SK-N-SH (cell line): ENCODE measurements at regions not wholly inside any gene's neighbourhood (a gene's known extent, or its start where the extent isn't known, plus 50 kb on each side); places are given as distances from the start of the nearest gene placed in this dataset.

Experiments
- CTCF ChIA-PET: fragments of 300-600, 350-600 bp; formaldehyde crosslinking; extraction: SDS; loops from one replicate; lab custom pipeline; 2021; lab: Yijun Ruan, JAX
- POLR2A ChIA-PET: fragments of 350-600 bp; sonication (Branson Sonifier 250); formaldehyde crosslinking; extraction: SDS; loops from one replicate; lab custom pipeline; 2020; ENCODE audit warnings: antibody characterized with exemption, inconsistent platforms; lab: Yijun Ruan, JAX
- DNase-seq: peaks from one replicate; pipeline ENCODE4 v3.0.0; 2012
- H2AFZ ChIP-seq: fragments of 200-600 bp; sonication (generic); 2 replicates; pipeline ENCODE4 v1.8.1; 2016; ENCODE audit warnings: antibody characterized with exemption, mild to moderate bottlenecking, low read depth
- H3F3A ChIP-seq: fragments of 200-600 bp; sonication (generic); replicated peaks from 2 replicates; pipeline ENCODE3; 2016; ENCODE audit warnings: antibody characterized with exemption, mild to moderate bottlenecking; ENCODE audit not compliant: insufficient read depth
- H3K27ac ChIP-seq, 2 experiments: fragments of 200-500 bp in 1 of 2; fragments of 200-600 bp in 1 of 2; sonication (Bioruptor generic) in 1 of 2; sonication (generic), shearing (Covaris generic) in 1 of 2; 2 replicates each; pipeline versions ENCODE4 v1.5.1 to v1.6.1; 2014 to 2016; ENCODE audit warnings: low read depth in 2 of 2, inconsistent platforms in 1 of 2, low read length in 1 of 2, mild to moderate bottlenecking in 1 of 2, mixed read lengths in 1 of 2
- H3K27me3 ChIP-seq: fragments of 200-600 bp; sonication (generic), shearing (Covaris generic); 2 replicates; pipeline ENCODE4 v1.6.1; 2016; ENCODE audit warnings: mixed run types; ENCODE audit not compliant: insufficient read depth
- H3K36me3 ChIP-seq, 2 experiments: fragments of 200-500 bp in 1 of 2; fragments of 200-600 bp in 1 of 2; sonication (Bioruptor generic) in 1 of 2; sonication (generic) in 1 of 2; replicated peaks in 1 of 2; 2 replicates each; pipeline versions ENCODE3 to v1.5.1; 2014 to 2016; ENCODE audit warnings: low read length in 1 of 2, mild to moderate bottlenecking in 1 of 2; ENCODE audit not compliant: insufficient read depth in 2 of 2, control insufficient read depth in 1 of 2
- H3K4me1 ChIP-seq, 2 experiments: fragments of 200-500 bp in 1 of 2; fragments of 200-600 bp in 1 of 2; sonication (Bioruptor generic) in 1 of 2; sonication (generic), shearing (Covaris generic) in 1 of 2; 2 replicates each; pipeline versions ENCODE4 v1.5.1 to v1.6.1; 2014 to 2016; ENCODE audit warnings: low read depth in 1 of 2, low read length in 1 of 2, mixed run types in 1 of 2; ENCODE audit not compliant: insufficient read depth in 2 of 2, control insufficient read depth in 1 of 2
- H3K4me2 ChIP-seq: fragments of 200-600 bp; sonication (generic), shearing (Covaris generic); 2 replicates; pipeline ENCODE4 v1.6.1; 2017; ENCODE audit warnings: mixed run types
- H3K4me3 ChIP-seq, 2 experiments: fragments of 200-500 bp in 1 of 2; fragments of 200-600 bp in 1 of 2; sonication (Bioruptor generic) in 1 of 2; sonication (generic), shearing (Covaris generic) in 1 of 2; 2 replicates each; pipeline versions ENCODE4 v1.5.1 to v1.8.1; 2014 to 2016; ENCODE audit warnings: low read depth in 2 of 2, inconsistent platforms in 1 of 2, low read length in 1 of 2, mild to moderate bottlenecking in 1 of 2, mixed read lengths in 1 of 2, moderate library complexity in 1 of 2
- H3K79me2 ChIP-seq: fragments of 200-600 bp; sonication (generic); 2 replicates; pipeline ENCODE4 v1.8.1; 2017; ENCODE audit warnings: mild to moderate bottlenecking; ENCODE audit not compliant: insufficient read depth
- H3K9ac ChIP-seq: fragments of 200-600 bp; sonication (generic); 2 replicates; pipeline ENCODE4 v1.6.1; 2017; ENCODE audit warnings: mixed run types
- H3K9me2 ChIP-seq: fragments of 200-600 bp; sonication (generic); 2 replicates; pipeline ENCODE4 v1.6.1; 2017; ENCODE audit warnings: mixed run types
- H3K9me3 ChIP-seq: fragments of 200-600 bp; sonication (generic); 2 replicates; pipeline ENCODE4 v1.6.1; 2017; ENCODE audit warnings: mixed run types, mild to moderate bottlenecking, moderate library complexity
- H4K20me1 ChIP-seq: fragments of 200-600 bp; sonication (generic); 2 replicates; pipeline ENCODE4 v1.6.1; 2017; ENCODE audit warnings: mild to moderate bottlenecking, mixed run types; ENCODE audit not compliant: insufficient read depth
- CTCF ChIP-seq: fragments of 200-600 bp; sonication (generic); IDR thresholded peaks from 2 replicates; pipeline ENCODE4 v1.6.1; 2017; ENCODE audit warnings: antibody characterized with exemption, mild to moderate bottlenecking, moderate library complexity
- ELF1 ChIP-seq: IDR thresholded peaks from 2 replicates; pipeline ENCODE4 v1.4.0; 2012
- FOXM1 ChIP-seq: IDR thresholded peaks from 2 replicates; pipeline ENCODE4 v1.4.0; 2012; ENCODE audit warnings: low read depth, mild to moderate bottlenecking
- GATA2 ChIP-seq: sonication (generic); formaldehyde crosslinking; IDR thresholded peaks from 2 replicates; pipeline ENCODE4 v1.5.0; 2020; ENCODE audit warnings: mild to moderate bottlenecking, missing genetic modification reagents
- JUND ChIP-seq: IDR thresholded peaks from 2 replicates; pipeline ENCODE4 v1.4.0; 2012
- POLR2AphosphoS5 ChIP-seq: IDR thresholded peaks from 2 replicates; pipeline ENCODE4 v1.6.1; 2012; ENCODE audit warnings: low read depth, low read length
- RAD21 ChIP-seq: IDR thresholded peaks from 2 replicates; pipeline ENCODE4 v1.6.1; 2012; ENCODE audit warnings: mild to moderate bottlenecking, low read length
- REST ChIP-seq: IDR thresholded peaks from 2 replicates; pipeline ENCODE4 v1.6.1; 2012; ENCODE audit warnings: mild to moderate bottlenecking, low read depth, low read length, moderate library complexity
- RXRA ChIP-seq: IDR thresholded peaks from 2 replicates; pipeline ENCODE4 v1.4.0; 2012; ENCODE audit warnings: low read depth, mild to moderate bottlenecking, borderline replicate concordance
- SMC3 ChIP-seq: IDR thresholded peaks from 2 replicates; pipeline ENCODE4 v1.6.1; 2012; ENCODE audit warnings: low read depth, low read length, improper control_type of control experiment
- YY1 ChIP-seq: IDR thresholded peaks from 2 replicates; pipeline ENCODE4 v1.4.0; 2012; ENCODE audit warnings: low read depth, mild to moderate bottlenecking
- ZBTB33 ChIP-seq: IDR thresholded peaks from 2 replicates; pipeline ENCODE4 v1.4.0; 2012; ENCODE audit warnings: low read depth, borderline replicate concordance
- WGBS: methylation state at CpG from one replicate; pipeline ENCODE4 v1.1.6; 2017; ENCODE audit warnings: low lambda C conversion rate; 5-methylcytosine and 5-hydroxymethylcytosine counted together

GRCh38 chr2:41068740-41069139, 616.9 kb upstream of the SLC8A1 start:
- H3K27ac ChIP-seq = no peak overlapping the region
- no peak overlapping the region for H3K4me3 ChIP-seq
- WGBS = 36% methylated on average over 3 of the region's 3 CpGs
- no peaks in the 10 kb centered on the region for H3K4me1 ChIP-seq
- no peaks in the 10 kb centered on the region for H3K9me2 ChIP-seq
- CTCF ChIA-PET = no interaction called here
- H3K4me2 ChIP-seq = no peak overlapping the region
- H3K27me3 ChIP-seq = no peaks in the 10 kb centered on the region
- no peaks in the 10 kb centered on the region for H3K9me3 ChIP-seq
- no peaks in the 10 kb centered on the region for H3K36me3 ChIP-seq
- no peaks in the 10 kb centered on the region for H3K79me2 ChIP-seq
- no peaks in the 10 kb centered on the region for H4K20me1 ChIP-seq
- DNase-seq = no peak
- H3F3A ChIP-seq = no peaks in the 10 kb centered on the region
- no peak overlapping the region for H2AFZ ChIP-seq
- no peak overlapping the region for H3K9ac ChIP-seq
- POLR2A ChIA-PET = no interaction called here
- TF ChIP-seq CTCF (no peak), ELF1 (no peak), FOXM1 (no peak), GATA2 (CRISPR knock-in tag) (no peak), REST (no peak), POLR2AphosphoS5 (no peak), SMC3 (no peak), JUND (no peak)

GRCh38 chr2:41078341-41078740, 626.5 kb upstream of the SLC8A1 start:
- Histone ChIP-seq H3K79me2 (no peaks in the 10 kb centered on the region), H4K20me1 (no peaks in the 10 kb centered on the region), H3K36me3 (no peaks in the 10 kb centered on the region), H3K27ac (no peak overlapping the region), H3K4me3 (no peak overlapping the region), H2AFZ (no peak overlapping the region), H3K4me1 (no peaks in the 10 kb centered on the region), H3K9ac (no peak overlapping the region), H3F3A (no peaks in the 10 kb centered on the region), H3K9me2 (no peaks in the 10 kb centered on the region), H3K4me2 (no peak overlapping the region), H3K27me3 (no peaks in the 10 kb centered on the region), H3K9me3 (no peaks in the 10 kb centered on the region)
- WGBS = 42% methylated on average over 1 of the region's 1 CpG
- DNase-seq = no peak
- ChIA-PET POLR2A (no interaction called here), CTCF (no interaction called here)
- TF ChIP-seq POLR2AphosphoS5 = no peak
- TF ChIP-seq GATA2 (CRISPR knock-in tag) = no peak
- no peak for TF ChIP-seq ZBTB33
- no peak for TF ChIP-seq RXRA
- no peak for TF ChIP-seq RAD21
- TF ChIP-seq YY1 = no peak
